SK-N-SH (cell line): ENCODE measurements at regions not wholly inside any gene's neighbourhood (a gene's known extent, or its start where the extent isn't known, plus 50 kb on each side); places are given as distances from the start of the nearest gene placed in this dataset.

ENCODE experiments used
- GABPA ChIP-seq: IDR thresholded peaks from 2 replicates; pipeline ENCODE4 v1.4.0; 2012; ENCODE audit warnings: low read depth, mild to moderate bottlenecking
- POLR2AphosphoS5 ChIP-seq: IDR thresholded peaks from 2 replicates; pipeline ENCODE4 v1.6.1; 2012; ENCODE audit warnings: low read depth, low read length
- RAD21 ChIP-seq: IDR thresholded peaks from 2 replicates; pipeline ENCODE4 v1.6.1; 2012; ENCODE audit warnings: mild to moderate bottlenecking, low read length
- RFX5 ChIP-seq: IDR thresholded peaks from 2 replicates; pipeline ENCODE4 v1.6.1; 2012; ENCODE audit warnings: mild to moderate bottlenecking, improper control_type of control experiment, low read length
- TAF1 ChIP-seq: IDR thresholded peaks from 2 replicates; pipeline ENCODE4 v1.6.1; 2012; ENCODE audit warnings: low read depth, mild to moderate bottlenecking, low read length, moderate library complexity, borderline replicate concordance
- TEAD4 ChIP-seq: IDR thresholded peaks from 2 replicates; pipeline ENCODE4 v1.4.0; 2012; ENCODE audit warnings: mild to moderate bottlenecking, borderline replicate concordance; ENCODE audit not compliant: insufficient read depth
- TF ChIP-seq, protein P1 (sequence below): fragments of 200-600 bp; sonication (generic); IDR thresholded peaks from 2 replicates; pipeline ENCODE4 v1.6.1; 2017; ENCODE audit warnings: antibody characterized with exemption, mild to moderate bottlenecking, moderate library complexity
- TF ChIP-seq, protein P2 (sequence below): IDR thresholded peaks from 2 replicates; pipeline ENCODE4 v1.4.0; 2012; ENCODE audit warnings: low read depth
- TF ChIP-seq, protein P3 (sequence below): IDR thresholded peaks from 2 replicates; pipeline ENCODE4 v1.6.1; 2012; ENCODE audit warnings: mild to moderate bottlenecking, low read depth, low read length, moderate library complexity
- TF ChIP-seq, protein P4 (sequence below): IDR thresholded peaks from 2 replicates; pipeline ENCODE4; 2012
- TF ChIP-seq, protein P5 (sequence below): fragments of 150-350 bp; IDR thresholded peaks from 2 replicates; pipeline ENCODE4 v1.6.1; 2017; ENCODE audit warnings: antibody characterized with exemption, low read length, low read depth, borderline replicate concordance

DNA sequence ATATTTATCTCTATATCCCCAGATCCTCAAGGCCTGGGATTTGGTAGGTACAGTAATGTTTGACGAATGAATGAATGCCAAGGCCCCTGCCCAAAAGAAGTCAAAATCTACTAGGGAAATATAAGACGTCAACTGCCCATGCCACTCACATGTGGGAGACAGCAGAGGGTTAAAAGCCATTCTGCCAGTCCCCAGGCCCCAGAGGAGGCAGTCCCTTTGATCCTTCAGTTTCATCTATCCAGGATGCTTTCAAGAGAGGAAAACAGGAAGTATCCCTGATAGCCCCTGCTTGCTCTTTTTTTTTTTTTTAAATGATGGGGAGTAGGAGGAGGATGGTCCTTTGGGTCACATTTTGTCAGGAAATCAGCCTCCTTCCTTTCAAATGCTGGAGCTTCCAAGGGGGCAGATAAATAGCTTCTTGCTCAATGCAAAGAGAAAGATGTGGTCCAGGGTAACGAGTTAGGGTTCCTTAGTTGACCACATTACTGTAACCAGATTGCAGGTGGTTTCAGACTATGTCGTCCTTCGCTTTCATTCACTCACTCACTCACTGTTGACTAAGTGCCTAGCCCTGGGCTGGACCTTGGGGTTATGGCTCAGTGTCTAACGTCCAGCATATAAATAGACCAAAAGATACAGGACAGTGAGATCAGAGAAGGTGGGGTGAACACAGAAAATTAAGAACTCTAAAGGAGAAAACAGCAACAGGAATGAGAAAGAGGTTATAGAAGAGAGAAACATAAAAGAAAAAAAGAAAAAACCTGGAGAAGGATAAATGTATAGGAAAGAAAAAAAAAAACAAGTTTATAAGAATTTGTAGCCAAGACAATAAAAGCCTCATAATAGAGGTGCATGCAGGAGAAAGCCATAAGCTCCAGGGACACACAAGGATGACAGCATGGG lies 64.6 kb upstream of the PIM1 start:
- TF ChIP-seq POLR2AphosphoS5 = no peak
- TF ChIP-seq, protein P1, sequence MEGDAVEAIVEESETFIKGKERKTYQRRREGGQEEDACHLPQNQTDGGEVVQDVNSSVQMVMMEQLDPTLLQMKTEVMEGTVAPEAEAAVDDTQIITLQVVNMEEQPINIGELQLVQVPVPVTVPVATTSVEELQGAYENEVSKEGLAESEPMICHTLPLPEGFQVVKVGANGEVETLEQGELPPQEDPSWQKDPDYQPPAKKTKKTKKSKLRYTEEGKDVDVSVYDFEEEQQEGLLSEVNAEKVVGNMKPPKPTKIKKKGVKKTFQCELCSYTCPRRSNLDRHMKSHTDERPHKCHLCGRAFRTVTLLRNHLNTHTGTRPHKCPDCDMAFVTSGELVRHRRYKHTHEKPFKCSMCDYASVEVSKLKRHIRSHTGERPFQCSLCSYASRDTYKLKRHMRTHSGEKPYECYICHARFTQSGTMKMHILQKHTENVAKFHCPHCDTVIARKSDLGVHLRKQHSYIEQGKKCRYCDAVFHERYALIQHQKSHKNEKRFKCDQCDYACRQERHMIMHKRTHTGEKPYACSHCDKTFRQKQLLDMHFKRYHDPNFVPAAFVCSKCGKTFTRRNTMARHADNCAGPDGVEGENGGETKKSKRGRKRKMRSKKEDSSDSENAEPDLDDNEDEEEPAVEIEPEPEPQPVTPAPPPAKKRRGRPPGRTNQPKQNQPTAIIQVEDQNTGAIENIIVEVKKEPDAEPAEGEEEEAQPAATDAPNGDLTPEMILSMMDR = no peak
- no peak for TF ChIP-seq RFX5
- no peak for TF ChIP-seq RAD21
- TF ChIP-seq, protein P2, sequence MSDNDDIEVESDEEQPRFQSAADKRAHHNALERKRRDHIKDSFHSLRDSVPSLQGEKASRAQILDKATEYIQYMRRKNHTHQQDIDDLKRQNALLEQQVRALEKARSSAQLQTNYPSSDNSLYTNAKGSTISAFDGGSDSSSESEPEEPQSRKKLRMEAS = no peak
- no peak for TF ChIP-seq GABPA
- TF ChIP-seq, protein P3, sequence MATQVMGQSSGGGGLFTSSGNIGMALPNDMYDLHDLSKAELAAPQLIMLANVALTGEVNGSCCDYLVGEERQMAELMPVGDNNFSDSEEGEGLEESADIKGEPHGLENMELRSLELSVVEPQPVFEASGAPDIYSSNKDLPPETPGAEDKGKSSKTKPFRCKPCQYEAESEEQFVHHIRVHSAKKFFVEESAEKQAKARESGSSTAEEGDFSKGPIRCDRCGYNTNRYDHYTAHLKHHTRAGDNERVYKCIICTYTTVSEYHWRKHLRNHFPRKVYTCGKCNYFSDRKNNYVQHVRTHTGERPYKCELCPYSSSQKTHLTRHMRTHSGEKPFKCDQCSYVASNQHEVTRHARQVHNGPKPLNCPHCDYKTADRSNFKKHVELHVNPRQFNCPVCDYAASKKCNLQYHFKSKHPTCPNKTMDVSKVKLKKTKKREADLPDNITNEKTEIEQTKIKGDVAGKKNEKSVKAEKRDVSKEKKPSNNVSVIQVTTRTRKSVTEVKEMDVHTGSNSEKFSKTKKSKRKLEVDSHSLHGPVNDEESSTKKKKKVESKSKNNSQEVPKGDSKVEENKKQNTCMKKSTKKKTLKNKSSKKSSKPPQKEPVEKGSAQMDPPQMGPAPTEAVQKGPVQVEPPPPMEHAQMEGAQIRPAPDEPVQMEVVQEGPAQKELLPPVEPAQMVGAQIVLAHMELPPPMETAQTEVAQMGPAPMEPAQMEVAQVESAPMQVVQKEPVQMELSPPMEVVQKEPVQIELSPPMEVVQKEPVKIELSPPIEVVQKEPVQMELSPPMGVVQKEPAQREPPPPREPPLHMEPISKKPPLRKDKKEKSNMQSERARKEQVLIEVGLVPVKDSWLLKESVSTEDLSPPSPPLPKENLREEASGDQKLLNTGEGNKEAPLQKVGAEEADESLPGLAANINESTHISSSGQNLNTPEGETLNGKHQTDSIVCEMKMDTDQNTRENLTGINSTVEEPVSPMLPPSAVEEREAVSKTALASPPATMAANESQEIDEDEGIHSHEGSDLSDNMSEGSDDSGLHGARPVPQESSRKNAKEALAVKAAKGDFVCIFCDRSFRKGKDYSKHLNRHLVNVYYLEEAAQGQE = no peak
- no peak for TF ChIP-seq TEAD4
- TF ChIP-seq, protein P4, sequence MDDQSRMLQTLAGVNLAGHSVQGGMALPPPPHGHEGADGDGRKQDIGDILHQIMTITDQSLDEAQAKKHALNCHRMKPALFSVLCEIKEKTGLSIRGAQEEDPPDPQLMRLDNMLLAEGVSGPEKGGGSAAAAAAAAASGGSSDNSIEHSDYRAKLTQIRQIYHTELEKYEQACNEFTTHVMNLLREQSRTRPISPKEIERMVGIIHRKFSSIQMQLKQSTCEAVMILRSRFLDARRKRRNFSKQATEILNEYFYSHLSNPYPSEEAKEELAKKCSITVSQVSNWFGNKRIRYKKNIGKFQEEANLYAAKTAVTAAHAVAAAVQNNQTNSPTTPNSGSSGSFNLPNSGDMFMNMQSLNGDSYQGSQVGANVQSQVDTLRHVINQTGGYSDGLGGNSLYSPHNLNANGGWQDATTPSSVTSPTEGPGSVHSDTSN = no peak
- TF ChIP-seq, protein P5, sequence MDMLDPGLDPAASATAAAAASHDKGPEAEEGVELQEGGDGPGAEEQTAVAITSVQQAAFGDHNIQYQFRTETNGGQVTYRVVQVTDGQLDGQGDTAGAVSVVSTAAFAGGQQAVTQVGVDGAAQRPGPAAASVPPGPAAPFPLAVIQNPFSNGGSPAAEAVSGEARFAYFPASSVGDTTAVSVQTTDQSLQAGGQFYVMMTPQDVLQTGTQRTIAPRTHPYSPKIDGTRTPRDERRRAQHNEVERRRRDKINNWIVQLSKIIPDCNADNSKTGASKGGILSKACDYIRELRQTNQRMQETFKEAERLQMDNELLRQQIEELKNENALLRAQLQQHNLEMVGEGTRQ = no peak
- TF ChIP-seq TAF1 = no peak
